GM19193 (cell line): ENCODE measurements at regions not wholly inside any gene's neighbourhood (a gene's known extent, or its start where the extent isn't known, plus 50 kb on each side); places are given as distances from the start of the nearest gene placed in this dataset.

Experiments used
- POLR2A ChIP-seq: IDR thresholded peaks from 4 replicates; pipeline ENCODE4 v1.6.1; 2011; ENCODE audit not compliant: insufficient read depth, insufficient read length; ENCODE audit errors: extremely low read depth

DNA sequence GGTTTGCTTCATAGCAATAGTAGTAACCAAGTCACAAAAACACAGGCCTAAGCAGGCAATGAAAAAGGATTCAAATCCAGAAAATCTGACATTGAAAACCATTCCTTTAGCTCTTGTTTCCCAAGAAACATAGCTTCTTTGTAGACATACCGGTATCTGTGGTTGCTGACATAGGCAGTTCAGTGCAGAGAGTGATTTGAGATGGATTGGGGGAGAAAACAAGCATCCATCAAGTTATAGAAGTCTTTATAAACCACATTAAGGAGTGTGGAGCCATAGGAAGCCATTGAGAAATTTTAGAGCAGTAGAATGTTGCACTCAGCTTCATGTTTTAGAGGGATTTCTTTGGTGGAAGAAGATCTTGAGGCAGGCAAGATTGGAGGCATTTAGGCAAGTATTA lies 91.2 kb upstream of the MARCKS start:
- no peak for TF ChIP-seq POLR2A

DNA sequence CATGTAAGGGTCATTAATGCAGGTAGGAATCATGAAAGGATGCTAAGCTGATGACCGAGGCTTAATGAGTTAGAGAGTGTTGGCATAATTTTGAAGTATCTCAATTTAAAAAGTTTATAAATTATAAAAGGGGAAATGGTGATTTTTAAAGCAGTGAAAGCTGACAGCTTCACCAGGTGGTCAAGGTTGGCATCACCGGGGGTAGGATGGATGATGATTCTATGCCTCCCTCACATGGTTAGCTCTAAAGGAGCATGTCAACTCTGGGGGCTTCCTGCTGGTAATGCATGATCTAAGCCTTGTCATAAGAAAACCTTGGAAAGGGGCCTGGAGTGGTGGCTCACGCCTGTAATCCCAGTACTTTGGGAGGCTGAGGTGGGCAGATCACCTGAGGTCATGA lies 89.2 kb upstream of the MARCKS start:
- TF ChIP-seq POLR2A: no peak

DNA sequence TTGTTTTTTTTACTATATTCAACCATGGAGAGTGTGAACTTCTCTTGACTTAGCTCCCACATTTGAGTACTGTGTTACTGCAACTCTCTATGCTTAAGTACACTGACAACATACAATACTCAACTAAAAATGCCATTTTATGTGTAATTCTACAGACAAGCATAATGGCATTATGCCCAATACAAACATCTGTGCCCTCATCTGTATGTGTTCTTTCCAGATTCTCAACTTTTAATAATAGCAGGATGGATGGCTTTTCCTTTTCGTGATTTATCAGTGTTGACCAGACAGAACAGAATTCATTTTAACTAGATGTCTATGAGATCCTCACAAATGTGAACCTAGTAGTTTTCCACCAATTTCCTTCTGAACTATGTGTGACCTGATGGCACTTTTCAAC lies 84.2 kb upstream of the MARCKS start:
- no peak for TF ChIP-seq POLR2A

DNA sequence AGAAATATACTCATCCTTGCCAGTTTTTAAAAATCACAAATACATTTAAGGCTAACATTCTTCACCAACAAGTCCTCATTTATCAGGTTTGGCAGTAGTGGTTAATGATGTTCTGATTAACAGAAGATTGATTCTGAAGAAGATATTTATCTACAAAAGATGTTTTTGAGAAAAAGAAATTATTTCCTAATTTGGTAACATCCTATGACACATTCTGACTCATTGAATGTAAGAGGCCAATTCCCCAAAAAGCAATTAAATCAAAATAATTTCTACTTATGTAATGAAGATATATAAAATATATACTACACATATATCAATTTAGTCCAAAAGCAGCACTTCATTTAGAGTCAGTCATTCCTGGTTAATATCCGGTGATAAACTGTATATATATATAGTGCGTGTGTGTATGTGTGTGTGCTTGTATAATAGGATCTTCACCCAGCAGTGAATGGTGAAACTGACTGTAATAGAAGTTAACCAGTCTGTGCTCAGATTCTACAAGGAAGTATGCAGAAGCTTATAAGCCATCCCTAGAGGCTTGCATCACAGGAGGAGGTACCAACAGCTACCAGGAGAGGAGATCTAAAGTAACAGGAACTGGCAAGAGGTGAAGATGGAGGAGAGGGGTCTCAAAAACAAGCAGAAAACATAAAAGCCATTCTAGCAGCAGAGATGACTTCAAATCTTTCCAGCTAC lies 82.9 kb upstream of the MARCKS start:
- no peak for TF ChIP-seq POLR2A

DNA sequence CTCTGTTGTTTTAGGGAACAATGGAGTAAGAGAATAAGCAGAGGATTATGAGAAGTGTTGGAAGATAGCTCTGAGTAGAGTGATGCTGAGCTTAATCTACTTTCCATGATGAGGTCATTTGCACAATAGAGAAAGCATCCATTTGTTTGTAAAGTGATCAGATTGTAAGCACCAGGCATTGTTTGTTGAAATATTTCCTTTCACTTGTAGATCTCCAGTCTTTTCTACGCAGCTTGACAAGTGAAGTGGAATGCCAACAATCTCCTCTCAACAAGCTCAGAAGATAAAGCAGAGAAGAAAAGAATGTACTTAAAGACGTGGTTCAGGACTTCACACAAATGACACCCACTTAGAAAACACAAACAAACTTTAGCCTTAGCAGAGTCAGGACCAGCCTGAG lies 80.1 kb upstream of the MARCKS start:
- no peak for TF ChIP-seq POLR2A

DNA sequence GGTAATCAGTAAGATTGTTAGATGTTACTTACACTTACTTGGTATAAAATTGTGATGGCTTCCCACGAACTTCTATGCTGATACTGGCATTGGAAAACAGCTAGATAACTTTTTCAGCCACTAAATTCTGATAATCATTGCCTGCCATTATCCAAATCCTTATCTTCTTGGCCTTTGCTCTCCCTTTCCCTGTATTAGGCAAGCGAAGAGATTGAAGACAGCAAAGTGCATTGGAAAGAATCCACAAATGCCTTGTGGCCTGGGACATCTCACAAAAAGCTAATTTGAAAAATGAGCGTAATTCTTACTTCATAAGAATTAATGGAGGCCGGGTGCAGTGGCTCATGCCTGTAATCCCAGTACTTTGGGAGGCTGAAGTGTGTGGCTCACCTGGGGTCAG lies 79.5 kb upstream of the MARCKS start:
- TF ChIP-seq POLR2A: no peak

DNA sequence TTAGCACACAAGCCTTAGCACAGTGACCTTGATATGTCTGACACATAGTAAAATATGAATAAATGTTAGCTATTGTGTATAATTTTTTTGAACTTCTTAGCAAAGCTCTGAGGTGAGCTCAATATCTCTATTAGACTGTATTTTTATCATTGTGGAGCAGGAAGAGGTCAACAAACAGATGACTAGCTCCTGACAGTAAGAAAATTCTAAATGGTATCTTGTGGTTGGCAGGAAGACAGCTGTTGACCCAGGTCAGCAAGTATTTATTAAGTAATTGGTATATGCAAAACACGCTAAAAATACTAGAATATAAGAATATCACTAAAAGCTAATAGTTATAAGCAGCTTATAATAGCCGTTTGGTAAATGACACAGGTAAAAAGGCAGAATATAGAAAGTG lies 77.5 kb upstream of the MARCKS start:
- no peak for TF ChIP-seq POLR2A

DNA sequence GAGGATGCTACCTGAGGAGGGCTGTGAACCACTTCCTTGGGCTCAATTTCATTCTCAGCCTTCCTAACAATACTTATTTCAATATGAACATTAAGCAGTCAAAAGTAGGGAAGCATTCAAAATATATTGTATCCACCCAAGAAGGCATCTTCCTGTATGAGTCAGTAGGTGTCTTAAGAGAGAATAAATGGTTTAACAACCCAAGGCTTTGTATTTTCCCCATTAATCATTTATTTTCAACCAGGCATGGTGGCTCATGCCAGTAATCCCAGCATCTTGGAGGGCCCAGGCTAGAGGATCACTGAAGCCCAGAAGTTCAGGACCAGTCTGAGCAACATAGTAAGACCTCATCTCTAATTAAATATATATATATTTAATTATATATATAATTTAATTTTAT lies 74.5 kb upstream of the MARCKS start:
- no peak for TF ChIP-seq POLR2A

DNA sequence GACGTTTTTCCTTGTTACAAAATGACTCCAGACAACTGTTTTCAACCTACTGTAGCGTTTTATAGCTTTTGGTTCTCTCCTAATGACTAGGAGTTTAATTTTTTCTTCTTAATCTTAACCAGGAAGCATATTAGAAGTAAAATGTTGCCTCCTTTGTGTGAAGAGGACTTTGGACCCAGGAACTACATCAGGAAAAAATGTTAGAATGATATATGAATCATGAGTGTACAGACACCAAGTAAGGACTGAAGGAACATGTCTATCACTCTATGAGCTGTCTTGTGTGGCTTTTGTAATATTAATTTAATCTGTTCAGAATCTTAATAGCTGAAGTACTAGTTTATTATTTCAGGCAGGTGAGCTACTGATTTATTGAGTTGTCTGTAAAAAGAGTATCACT lies 71.0 kb upstream of the MARCKS start:
- no peak for TF ChIP-seq POLR2A

DNA sequence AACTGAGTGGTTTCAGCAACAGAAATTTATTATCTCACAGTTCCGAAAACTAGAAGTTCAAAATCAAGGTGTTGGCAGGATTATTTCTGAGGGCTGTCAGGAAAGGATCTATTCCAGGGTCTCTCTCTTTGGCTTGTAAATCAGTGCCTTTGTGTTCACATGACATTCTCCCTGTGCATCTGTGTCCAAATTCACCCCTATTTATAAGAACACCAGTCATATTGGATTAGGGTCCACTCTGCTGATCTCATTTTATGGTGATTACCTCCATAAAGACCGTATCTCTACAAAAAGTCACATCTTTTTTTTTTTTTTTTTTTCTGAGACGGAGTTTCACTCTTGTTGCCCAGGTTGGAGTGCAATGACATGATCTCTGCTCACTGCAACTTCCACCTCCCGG lies 68.6 kb upstream of the MARCKS start:
- TF ChIP-seq POLR2A: no peak

DNA sequence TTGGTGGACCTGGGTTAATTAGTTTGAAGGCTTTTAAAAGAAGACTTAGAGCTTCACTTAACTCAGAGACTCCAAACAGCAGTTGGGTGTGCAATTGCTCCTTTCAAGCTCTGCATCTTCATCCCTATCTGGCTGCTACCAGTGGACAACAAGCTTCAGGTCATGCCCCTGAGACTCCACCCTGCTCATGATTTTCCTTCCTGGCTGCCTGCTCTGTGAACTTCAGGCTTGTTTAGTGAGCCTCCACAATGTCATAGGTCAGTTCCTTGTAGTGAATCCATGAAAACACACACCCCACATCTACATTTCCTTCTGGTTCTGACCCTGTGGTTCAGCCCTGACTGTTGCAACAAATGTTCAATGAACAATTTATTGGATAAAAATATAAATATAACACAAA lies 61.1 kb upstream of the MARCKS start:
- TF ChIP-seq POLR2A: no peak

DNA sequence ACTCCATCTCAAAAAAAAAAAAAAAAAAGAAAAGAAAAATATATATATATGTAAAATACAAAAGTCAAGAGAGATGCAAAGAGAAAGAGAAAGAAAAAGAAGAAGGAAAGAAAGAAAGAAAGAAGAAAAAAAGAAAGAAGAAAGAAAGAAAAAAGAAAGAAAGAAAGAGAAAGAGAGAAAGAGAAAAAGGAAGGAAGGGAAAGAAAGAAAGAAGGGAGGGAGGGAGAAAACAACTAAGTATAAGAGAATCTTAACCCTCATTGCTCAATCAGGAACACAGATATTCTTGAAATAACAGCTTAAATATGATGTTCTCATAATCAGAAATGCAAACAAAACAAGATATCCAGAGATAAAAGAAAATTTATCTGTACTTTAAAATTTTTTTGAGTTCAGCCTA lies 54.4 kb upstream of the MARCKS start:
- TF ChIP-seq POLR2A: no peak

DNA sequence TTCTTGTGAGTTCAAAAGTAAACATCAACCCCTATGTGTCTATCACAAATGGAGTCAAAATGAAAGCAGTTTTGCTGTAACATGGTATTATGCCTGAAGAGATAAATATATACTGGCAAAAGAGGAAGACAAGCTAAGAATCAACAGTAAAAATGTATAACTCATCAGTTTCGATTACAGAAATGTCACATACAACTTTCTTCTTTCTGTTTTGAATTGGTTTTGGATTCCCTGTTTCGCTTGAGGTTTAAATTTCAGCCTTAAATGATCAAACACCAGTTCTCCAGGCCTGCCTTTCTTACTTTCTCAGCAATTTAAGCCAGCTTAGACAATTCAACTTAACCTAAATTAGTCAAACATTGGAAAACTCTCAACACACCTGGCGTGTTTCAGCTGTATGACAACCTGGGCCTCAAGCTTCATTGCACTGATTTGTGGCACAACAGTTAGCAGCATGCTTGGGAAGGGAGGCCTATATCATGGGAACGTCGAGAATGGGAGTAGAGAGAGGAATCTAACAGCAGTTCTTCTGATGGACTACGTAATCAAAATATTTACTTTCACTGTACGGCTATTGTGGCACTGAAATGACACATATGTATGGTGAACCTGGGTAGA lies 51.9 kb upstream of the MARCKS start:
- TF ChIP-seq POLR2A: no peak

DNA sequence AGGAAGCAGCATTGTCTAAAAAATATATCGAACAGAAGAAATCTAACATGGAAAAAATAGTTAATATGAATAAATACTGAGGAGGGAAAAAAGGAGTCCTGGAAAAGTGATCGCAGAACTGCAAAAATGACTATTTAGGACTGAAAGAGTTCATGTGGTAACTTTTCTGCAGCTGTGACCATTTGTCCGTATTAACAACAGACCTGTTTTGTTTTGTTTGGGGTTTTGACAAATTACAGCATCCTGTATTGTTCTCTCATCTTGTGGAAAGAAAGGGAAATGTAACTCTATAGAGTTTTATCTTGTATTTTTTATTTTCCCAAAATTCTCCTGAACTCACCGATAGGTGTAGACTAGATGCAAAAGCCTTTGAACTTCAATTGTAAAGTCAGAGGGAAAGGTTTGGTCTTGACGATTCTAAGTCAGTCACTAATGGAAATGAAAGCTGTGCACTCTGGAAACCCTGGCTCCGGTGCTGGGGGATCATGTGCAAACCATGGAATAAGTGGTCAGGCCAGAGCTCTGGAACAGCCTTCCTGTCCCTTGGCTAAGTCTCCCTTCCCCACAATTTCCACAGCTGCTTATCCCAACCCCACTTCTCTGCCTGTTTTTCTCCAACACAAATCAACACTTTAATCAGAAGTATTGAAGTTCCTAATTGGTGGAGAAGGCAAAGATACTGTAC lies 51.2 kb upstream of the MARCKS start:
- TF ChIP-seq POLR2A: no peak
